Eye (tissue), 1 donor: ENCODE measurements at regions not wholly inside any gene's neighbourhood (a gene's known extent, or its start where the extent isn't known, plus 50 kb on each side); places are given as distances from the start of the nearest gene placed in this dataset.

ENCODE experiments used
- DNase-seq: peaks from one replicate; pipeline ENCODE4 v3.0.0-alpha.2; 2015

DNA sequence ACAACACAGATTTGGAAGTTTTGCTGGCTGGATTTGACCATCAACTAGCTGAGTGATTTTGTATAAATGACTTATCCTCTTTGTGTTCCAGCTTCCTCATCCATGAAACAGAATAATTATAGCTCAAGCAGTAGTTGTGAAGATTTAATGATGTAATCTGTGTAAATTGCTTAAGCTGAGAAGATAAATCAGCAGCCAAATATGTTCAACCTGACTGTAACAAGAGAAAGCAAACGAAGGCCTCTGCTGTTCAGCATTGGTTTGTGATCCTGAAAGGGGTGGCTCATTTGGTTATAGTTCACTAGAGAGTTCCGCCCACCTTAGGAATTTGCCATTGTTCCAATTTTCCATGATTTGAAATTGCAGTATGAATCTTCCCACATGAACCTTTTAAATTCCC, 75.7 kb upstream of the CCDC112 start:
- no peak for DNase-seq

DNA sequence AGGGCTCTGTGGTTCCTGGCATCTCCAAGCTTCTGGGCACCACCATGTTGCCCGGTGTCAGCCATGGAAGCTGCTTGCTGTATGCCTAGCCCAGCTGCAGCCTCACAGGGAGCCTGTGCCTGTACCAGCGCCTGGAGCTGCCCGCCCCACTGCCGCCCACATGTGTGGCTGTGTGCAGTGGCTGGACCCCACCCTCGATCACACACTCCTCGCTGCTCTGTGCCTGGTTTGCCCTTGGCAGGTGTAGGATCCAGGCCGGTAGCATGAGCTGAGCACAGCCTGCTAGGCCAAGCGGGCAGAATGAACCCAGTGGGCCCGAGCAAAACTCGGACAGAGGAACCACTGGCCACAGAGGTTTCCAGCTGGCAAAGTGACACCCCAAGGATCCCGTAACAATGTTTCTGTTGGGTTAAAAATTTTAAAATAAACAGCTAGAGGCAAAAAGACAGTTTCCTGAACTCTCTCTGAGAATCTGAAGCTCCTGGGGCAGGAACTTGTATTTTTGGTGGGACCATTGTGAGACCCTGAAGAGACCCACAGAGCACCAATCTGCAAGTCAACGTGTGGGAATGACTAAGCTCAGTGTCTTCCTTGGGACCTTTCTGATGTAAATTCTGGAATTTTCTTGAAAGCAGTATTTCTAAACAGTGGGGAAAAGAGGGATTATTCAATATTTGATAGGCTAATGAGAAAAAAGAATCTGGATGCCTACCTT, 73.1 kb upstream of the CCDC112 start:
- DNase-seq, result no peak

DNA sequence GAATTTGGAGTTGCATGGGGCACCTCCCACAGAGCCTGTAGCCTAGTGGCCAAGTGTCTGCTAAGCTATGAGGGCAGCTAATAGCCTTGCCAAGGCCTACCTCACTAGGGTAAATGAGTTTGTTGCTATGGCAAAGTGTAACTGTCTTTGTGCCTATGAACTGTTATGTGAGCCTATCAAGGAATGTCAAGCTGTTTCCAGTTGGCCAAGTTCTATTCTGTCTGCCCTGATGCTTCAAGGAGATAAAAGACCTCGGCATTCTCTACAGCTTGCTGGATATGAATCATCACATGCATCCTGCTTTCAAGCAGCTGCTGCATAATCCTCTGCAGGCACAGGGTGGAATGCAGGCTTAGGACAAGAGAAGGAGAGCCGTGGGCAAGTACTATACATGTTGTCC, 69.8 kb upstream of the CCDC112 start:
- peak; percentile 48 for DNase-seq

DNA sequence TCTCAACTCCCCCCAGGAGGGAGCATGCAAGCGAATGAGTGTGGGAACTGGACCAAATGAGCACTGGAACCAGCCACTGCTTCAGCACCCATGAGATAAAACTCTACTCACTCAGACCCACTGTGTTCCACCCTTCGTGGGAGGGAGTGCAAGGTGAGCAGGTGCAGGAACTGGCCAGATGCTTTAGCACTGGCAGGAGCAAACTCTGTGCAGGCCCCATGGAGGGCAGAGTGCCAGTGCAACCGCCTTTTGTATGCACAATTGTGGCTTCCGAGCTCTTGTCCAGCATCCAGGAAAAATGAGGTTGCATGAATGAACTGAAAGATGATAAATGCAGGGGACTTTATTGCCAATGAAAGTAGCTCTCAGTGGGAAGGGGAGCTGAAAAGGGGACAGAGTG, 67.4 kb upstream of the CCDC112 start:
- no peak for DNase-seq

DNA sequence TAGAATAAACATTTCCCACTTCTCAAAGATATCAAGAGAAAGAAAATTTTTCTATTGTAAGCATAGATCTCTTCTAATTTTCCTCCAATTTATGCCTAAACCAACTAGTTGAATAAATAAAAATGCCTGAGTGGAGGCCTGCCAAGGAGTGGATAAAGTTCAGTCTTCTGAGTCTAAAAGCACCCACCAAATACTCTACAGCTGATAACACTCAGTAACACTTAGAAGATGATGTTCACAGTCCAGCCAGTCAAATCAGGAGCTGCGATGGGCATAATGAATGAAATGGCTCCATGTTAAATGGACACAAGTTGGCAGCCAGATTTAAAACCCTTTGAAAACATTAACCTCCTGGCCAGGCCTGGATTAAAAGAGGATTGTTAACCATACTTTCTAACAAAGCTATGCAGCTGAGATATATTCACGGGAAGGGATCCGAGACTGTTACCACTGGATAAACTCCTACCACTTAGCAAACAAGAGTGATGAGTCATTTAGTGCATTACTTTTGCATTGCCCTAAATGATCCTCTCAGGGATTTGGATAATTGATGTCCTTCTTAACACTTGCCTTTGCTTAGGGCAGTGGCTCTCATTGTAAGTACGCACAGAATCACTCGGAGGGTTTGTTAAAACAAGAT, 63.7 kb upstream of the CCDC112 start:
- DNase-seq, result no peak

DNA sequence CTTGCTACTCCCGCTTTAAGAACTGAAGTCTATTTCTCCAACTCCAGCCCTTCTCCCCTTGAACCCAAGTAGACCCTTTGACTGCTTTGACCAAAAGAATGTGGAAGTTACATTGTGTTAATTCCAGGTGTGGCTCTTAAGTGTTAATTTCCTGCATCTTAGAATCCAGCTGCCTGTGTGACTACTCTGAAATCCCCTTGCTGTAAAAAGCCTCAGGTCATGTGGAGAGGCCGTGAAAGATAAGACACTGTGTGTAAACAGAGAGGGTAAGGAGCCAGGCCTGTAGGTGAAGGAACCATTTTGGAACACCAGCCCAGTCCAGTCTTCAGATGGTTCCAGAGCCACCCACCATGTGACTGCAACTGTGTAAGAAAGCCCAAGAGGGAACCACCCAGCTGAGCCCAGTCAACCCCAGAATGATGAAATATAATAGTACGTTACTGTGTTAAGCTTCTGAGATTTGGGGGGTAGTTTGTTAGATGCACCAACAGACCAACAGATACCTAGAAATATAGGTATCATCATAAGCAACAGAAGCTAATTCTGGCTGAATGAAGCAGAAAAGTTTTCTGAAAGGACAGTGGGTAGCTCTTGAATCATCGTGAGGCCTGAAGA, 59.4 kb upstream of the CCDC112 start:
- no peak for DNase-seq

DNA sequence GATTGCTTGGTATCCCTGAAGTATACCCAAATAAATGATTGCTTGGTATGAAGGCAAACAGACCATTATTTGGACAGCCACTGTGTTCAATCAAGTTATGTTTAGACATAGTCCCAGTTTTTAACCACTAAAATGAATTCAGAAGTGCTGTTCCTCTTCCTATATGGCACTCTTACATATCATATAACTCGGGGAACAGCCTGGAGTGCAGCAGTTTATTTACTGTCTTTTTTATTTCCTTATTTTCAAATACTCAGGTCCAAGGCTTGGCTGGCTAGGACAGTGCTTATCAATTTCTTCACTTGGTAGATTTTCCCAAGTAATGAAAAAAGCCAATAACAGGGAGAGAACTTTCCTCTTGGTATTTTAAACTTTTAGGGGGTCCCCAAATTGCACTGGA, 58.6 kb upstream of the CCDC112 start:
- no peak for DNase-seq

DNA sequence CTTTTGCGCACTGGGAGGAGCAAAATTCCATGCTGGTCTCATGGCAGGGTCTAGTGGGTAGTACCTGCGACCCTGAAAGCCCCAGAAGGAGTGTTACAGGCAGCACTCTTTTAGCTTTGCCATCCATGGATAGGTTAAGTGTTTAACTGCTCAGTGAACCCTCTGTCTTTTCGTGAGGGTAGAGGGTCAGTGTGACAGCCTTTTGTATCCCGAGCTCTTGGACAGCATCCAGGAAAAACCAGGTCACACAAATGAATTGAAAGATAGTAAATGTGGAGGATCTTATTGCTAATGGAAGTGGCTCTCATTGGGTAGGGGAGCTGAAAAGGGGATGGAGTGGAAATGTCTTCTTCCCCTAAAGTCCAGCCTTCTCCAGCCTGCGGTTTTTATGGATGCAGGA, 57.8 kb upstream of the CCDC112 start:
- no peak for DNase-seq

DNA sequence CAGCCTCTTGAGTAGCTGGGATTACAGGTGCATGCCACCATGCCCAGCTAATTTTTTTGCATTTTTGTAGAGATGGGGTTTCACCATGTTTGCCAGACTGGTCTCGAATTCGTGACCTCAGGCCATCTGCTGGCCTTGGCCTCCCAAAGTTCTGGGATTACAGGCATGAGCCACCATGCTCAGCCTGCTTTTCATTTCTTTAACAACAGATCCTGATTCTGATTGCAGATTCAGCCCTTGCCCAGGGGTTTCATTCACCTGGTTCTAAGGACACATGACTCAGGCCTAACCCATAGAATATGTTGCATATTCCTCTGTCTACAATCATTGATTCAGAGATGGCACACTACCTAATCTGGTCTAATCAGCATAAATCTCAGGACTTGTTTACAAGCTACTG, 56.1 kb upstream of the CCDC112 start:
- DNase-seq, result no peak

DNA sequence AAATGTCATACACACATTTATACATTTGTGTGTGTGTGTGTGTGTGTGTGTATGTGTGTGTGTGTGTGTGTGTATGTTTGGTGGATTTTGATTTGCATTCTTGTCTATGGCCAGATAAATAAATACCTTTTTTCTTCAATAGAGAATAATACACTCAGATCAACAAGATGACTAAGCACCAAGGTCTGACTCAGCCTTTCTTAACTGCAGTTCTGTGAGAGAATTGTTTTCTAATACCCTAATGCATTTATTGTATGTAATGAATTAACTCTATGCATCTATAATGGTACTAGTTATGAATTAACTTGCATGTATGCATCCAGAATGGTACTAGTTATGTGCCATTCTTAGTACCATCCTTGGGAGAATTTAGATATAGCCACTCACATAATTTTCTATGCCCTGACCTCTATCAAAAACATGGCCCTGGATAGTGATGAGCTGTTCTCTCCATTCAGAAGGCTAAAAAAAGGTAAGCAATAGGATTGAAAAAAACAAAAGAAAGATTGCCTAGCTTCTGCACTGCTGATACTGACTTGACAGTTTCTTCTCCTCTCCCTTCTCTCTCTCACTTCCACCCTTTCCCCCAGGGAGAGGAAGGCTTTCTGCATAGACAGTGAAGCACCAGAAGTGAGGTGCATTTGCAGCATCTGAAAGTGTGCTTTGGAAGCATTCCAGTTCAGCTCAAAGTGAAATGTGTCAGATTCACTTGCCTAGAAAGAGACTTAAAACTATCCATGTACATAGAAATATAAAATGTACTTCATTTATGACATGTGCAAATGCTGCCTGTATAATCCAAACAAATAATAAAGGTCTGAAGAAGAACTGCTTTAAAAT, 55.1 kb upstream of the CCDC112 start:
- peak; percentile 31 for DNase-seq

DNA sequence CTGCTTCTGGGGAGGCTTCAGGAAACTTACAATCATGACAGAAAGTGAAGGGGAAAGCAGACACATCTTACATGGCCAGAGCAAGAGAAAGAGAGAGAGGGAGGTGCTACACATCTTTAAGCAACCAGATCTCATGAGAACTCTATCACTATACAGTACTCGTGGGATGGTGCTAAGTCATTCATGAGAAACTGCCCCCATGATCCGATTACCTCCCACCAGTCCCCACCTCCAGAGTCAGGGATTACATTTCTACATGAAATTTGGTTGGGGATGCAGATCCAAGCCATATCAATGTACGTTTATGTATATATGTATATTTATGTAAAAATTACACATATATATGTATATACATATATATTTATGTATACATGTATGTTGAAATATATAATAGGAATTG, 54.4 kb upstream of the CCDC112 start:
- no peak for DNase-seq

DNA sequence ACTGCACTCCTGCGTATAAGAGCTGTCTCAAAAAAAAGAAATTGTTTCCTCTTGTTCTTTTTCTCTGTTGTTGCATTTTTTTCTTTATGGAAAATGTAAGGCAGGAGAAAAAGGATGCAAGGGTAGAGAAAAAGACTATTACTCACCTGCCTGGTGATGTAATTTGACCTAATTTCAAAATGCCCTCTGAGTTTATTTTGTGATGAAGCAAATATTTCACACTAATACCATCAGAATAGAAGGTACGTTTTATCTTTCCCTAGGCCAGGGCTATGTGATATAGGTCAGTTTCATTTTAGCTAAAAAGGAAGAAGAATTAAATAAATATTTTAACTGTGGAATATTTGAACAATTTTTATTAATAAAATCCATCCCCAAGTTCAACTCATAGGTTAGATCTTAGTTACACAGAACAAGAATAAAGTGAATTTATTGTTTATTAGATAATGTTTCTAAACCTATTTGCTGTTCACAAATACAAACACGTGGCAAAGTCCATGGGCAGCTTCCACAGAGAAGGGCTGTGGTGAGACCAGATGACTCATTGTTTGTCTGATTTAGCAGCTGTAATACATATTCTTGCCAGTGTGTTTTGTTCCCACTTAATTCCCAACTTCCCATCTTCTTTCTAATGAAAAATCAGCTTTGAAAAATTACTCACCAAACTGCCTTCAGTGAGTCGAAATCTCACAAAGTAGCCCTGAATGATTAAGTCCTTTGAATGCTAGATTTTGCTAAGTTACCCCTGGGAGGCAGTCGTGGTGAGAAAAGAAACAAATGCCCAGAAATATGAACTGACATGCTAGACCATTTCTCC, 52.8 kb upstream of the CCDC112 start:
- no peak for DNase-seq

DNA sequence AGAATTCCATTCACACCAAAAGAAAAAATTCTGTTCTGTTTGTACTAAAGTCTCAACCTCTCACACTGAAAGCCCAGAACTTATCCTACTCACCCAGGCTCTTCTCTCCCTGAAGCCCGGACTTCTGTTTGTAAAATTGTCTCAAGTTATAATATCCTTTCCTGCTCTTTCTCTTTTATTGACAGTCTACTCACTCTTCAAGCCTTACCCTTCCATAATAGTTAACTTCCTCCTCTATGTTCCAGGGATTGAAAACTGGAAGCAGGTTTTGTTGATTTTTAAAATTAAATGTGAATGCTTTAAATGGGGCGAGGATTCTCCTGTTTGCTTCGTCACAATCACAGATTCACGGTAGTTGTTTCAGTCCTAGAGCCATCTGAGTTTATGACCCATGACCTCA, 51.7 kb upstream of the CCDC112 start:
- no peak for DNase-seq
